GM18873 (cell line): ENCODE measurements at regions not wholly inside any gene's neighbourhood (a gene's known extent, or its start where the extent isn't known, plus 50 kb on each side); places are given as distances from the start of the nearest gene placed in this dataset.

Source experiments
- ATAC-seq: cut with Tn5 transposase; IDR thresholded peaks from one replicate; pipeline ENCODE4 v1.9.1; 2021; ENCODE audit warnings: mild to moderate bottlenecking, moderate library complexity, moderate number of reproducible peaks; ENCODE audit not compliant: unreplicated experiment, low FRiP score

DNA sequence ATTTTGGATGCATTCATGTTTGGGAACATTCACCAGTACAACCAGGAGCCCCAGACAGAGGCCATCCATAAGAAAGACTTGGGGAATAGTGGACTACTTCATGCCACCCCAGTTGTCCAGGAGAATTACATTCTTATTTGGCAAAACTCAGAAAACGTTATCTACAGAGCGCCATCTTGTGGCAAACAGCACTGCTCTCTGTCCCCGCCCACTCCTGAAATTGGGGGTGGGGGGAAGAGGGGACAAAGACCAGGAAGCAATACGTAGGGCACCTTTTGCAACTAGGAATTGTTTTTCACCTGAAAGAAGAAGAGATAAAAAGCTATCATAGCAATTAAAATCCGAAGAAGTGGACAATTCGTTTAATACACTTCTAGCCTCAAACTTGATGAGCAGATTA is 134.6 kb upstream of the MGMT start:
- no peak for ATAC-seq

DNA sequence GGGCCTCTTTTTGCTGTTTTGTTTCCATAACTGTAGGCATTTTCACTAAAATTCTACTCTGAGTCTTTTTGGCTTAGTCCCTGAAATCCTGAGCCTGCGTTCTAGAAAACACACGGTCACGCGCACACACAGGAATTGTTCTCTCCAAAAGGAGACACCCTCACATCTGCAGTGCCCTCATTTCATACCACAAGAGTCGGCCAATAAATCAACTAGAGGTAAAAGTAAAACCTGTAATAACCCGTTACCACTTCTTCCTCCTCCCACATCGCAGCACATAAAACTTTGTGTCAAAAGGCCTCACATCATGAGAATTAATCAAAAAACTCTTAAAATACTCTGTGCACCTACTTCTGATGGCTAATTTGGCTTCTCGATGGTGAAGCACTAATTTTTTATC is 133.3 kb upstream of the MGMT start:
- no peak for ATAC-seq

DNA sequence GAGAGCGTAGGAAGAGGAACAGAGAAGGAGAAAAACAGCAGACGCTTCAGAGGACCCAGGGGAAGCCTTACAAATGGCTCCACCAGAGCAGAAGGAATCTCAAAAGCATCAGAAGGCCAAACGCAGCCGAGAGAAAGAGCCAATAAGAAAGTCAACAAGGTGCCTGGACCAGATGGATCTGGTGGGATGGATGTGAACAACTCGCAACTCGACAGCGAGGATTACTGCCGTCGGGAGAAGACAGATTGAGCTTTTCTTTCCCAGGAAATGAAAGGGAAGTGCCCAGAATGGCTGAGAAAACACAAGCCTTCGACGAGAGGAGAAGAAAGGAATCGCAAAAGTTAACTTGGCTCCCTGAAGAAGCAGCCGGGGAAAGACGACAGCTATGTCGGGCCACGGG is 132.8 kb upstream of the MGMT start:
- ATAC-seq: no peak

DNA sequence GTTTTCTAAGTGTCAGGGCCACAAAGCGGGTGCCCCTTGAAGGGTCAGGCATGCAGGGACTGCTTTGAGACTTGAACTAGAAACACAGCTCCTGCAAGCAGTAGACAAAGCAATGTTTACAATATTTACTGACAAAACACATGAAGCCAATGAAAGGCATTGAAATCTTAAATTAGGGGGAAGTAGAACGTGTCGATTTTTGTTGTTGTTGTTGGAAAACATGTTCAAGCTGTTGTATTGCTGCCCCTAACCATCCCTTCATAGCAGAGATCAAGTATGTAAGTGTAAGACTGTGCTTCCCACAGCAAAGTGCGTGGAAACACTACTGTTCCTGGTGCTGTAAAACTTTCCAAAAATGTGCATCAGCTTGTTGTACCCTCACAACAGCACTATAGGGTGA is 131.6 kb upstream of the MGMT start:
- no peak for ATAC-seq

DNA sequence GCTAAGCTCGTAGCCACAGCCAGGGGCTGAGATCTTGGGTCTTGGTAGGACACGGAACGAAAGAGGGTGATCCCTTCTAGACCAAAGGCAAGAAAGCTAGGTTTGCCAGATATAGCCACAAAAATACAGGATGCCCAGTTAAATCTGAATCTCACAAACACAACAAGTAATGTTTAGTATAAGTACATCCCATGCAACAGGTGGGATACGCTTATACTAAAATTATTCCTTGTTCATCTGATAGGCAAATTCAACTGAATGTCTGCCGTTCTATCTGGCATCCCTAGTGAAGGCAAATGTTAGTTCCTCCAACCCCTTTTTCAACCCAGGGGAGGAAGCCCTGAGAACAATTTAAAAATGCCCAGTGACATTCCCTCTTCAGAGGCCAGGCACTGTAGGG is 131.1 kb upstream of the MGMT start:
- ATAC-seq: no peak

DNA sequence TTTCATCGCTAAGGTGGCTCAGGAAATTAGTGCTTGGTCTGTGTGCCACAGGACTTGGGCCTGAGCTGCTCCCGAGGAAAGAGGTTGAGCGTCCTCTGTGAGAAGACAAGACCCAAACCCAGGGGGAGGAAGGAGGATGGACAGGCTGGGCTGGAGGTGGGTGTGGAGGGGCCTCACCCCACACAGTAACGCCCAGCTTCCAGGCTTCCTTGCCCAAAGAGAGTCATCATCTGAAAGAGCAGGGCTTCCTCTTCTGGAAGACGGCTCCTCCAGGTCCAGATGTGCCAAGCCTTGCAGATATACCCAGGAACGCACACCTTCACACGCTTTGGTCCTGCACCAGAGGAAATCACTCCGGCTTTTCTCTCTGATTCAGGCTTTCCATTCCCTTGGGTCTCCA is 127.8 kb upstream of the MGMT start:
- ATAC-seq: no peak

DNA sequence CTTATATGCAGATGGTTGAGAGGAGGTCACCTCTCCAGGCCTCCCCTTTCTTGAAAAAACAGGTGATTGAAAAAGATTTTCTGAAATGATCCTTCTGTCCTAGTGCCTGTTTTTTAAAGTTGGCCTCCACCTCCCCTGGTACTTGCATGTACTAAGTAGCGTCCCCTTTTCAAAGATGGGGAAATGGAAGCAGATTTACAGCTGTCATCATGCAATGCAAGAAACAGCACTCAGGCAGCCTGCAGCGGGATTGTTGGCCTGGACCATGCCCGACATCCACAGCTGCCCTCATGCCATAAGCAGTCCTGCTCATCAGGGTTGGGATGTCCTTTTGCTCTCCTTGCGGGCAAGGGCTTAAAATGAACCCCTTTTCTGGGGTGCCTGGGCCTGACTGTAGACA is 127.2 kb upstream of the MGMT start:
- ATAC-seq: no peak

DNA sequence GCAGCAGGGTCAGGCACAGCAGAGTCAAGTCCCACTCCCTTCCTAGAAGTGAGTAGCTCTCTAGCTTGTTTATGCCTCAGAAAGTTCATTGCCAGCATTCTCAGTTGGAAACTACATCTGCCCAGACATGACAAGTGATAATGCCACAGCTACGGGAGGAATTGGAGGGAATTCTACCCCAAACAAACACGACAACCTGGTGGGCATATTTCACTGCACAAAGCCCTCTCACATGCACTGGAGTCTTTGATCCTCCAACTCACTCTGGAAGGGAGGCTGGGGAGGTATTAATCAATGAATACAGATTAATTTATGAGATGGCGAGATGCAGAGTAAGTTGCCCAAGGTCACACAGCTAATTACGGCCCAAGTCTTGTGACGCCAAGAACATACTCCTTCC is 126.0 kb upstream of the MGMT start:
- no peak for ATAC-seq

DNA sequence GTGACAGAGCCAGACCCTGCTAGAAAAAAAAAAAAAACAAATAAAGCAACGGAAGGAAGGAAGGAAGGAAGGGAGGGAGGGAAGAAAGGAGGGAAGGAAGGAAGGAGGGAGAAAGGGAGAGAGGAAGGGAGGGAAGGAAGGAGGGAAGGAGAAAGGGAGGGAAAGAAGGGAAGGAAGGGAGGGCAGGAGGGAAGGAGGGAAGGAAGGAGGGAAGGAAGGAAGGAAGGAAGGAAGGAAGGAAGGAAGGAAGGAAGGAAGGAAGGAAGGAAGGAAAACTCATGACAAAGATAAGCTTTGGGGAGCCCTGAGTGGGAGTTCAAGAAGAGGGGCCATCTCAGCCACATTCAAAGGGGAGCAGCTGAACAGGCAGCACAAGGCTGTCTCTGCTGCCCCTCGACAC is 124.7 kb upstream of the MGMT start:
- ATAC-seq: no peak

DNA sequence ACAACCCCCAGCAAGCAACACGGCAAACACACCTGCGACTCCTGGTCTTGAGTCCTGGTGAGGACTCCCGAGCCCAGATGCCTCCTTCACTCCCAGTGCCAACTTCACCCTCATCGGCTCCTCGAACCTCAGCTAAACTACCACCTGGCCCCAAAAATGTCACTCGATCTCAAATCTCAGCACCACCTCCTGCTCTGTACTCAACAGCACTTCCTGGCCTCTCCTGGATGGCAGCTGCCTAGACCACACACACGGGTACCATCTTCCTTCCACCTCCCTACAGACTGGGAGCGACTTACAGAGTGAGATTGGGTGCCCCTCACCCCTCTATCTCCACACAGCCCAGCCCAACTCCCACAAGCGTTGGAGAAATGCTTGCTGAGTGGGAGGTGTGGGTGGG is 123.9 kb upstream of the MGMT start:
- ATAC-seq: no peak

DNA sequence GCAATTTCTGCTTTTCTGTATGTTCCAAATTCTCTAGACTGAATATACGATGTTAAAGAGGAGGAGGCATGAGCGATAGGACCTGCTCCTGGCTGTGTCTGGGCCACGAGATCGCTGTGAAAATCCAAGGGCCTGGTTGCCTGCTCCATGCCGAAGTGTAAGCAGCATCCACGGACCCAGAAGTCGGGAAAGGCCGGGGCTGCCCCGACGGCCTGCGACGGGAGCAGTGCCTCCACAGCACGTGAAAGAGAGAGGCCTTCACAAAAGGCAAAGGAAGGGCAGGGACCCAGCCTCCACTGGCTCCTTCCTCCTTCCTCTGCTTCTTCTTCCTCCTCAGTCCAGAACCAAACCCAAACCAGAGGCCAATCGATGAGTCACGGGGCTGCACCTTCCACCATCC is 122.9 kb upstream of the MGMT start:
- no peak for ATAC-seq

DNA sequence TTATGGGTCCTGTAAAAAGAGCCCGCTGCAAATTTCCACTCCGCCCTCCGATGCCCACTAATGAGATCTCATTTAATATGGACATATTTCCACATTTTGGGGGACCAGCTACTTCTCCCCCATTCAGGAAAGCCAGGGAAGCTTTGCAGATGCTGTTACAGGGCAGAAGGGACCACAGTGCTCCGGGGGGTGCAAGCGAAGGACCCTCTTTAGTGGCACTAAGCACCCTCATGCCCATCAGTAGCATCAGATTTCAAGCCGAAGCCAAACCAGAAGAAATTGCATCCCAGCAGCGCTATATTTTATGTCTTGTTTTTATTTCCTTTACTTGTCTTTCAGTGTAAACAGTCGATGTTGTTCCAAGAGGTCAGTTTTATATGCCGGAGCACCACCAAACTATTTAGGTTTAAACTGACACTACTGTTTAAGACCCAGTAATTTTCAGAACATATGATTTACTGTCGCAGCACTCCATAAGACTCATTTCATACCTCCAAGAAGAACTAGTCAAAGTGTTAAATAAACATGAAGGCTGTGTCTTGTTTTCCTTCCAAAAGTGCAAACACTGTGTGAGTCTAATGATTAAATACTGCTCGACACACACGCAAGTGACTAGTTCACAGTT is 122.2 kb upstream of the MGMT start:
- ATAC-seq: no peak

DNA sequence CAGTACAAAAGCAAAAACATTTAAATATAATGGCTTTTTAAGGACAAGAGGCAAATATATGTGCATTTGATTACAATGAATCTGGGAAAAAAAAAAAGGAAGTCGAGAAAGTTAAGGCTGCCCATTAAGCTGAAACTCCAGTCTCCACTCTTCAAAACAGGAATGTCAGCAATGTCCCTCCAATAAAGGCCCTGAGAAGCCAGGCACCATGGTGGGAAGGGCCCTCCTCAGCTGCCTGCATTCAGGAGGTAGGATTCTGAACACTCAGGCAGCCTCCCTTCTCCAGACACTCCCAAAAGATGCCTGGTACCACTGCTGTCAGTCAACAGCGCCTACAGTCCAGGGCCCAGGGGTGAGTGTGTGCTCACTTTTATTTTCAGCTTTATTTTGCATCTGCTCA is 121.3 kb upstream of the MGMT start:
- ATAC-seq: no peak

DNA sequence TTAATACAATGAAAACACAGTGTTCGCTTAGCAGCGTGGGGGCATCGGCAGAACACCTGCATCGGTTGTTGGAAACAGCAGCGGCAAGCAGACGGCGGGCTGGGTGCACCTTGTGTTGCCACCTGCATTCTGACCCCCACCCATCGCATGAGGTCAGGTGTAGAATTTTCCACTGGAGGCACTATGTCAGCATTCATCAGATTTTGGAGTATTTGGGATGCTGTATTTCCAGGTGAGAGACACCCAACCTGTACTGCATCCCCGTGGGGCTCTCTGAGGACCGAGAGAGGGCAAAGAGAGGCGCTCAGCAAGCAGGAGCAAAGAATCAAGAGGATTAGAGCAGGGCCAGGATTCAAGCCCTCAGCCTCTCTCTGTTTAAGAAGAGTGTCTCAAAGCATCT is 116.4 kb upstream of the MGMT start:
- no peak for ATAC-seq

DNA sequence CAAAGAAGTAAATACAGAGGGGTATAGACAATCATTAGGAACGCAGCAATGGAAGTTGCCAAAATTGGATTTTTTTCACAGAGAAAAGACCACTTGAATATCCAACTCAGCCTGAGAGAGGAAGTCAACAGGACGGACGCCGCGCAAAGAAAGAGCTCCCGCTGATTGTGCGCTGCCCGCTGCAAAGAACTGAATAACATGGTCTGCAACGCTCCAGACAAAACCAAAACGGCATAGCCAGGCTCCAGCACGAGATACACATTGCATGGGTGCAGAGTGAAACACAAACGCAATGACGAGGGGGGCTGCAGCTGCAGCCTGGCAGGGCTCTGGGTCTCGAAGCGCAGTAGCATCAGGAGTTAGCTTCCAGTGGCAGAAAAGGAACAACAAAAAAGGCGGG is 113.9 kb upstream of the MGMT start:
- no peak for ATAC-seq

DNA sequence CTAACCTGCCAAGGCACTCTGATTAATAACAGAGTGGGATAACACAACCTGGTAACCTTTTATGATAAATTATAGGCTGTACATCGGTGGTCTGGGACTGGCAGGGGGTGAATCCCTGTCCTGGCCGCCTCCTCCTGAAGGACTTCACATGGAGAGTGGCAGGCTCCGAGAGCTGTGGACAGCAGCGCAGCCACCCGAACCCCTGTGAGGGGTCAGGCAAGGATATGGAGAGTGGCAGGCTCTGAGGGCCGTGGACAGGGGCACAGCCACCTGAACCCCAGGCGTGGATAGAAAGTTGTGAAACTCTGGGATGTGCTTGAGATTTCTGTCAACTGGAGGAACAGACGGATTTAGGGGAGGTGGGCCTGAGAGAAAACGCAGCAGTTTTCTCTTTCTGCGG is 107.0 kb upstream of the MGMT start:
- no peak for ATAC-seq

DNA sequence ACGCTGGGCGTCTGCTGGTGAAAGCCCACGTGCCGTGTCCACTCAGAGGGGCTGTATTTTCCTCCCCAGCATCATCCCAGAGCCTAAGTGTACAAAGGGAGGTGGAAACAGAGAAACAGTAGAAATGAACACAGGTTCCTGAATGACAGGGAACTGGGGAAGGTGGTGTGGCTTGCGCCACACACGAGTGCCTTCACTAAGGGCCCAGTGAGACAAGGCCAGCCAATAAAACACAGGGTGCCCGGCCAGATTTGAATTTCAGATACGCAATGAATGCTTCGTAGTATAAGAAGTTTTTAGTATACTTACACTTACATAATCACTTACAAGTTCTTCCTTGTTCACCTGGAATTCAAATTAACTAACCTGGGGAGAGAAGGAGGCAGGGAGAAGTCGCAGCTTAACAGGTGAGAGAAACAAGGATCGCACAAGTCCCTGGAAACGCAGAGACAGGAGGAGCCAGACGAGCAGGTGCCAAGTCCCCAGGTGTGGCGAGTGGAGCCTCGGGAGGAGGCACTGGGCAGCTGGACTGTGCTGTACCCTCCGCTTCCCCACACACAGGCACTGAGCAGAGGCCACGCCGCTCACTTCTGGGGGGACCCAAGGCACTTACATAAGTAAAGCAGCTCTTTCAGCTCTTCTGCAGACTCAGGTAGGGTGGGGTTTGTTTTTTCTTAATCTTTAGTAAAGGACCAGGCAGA is 105.2 kb upstream of the MGMT start:
- no peak for ATAC-seq

DNA sequence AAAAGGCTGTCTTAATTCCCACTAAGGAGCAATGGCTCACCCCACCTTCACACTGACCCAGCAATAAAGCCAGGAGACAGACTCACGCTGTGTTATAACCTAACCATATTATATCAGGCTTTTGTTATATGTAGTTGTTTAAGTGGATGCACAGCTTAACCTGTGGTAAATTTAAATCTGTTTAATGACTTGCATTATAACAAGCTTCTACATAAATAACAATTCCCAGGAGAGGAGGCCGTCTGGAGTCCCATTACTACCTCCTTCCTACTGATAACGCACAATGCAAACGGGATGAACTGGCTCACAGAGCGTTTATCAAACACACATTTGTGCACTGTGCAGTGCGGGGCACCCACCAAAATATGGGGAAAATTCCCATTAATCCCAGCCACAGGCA is 102.1 kb upstream of the MGMT start:
- no peak for ATAC-seq

DNA sequence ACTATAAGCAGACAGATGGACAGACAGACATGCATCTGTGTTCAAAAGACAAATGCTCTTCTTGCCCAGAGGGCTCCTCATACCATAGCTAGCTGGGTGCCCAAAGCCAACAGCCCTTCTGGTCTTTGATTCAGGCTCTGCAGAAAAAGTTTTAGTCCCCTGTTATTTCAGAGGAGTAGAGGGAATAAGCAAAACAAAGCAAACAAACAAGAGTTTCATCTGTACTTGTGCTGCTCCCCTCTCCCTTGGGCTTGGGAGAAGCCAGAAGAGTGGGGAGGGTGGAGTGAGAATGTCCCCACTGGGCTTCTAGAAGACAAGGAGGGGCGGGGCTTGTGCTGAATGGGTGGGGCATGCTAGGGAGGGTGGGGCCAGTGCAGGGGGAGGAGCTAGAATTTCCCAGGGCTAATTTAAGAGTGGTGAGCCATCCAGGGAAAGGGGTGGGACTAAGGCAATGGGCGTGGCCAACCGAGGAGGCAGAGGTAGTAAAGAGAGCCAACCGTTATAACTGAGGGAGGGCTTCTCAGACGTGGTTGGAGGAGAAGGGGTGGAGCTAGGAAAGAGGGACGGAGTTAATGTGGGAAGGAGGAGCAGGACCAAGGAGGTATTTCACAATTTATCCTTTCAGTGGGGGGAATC is 101.2 kb upstream of the MGMT start:
- no peak for ATAC-seq

DNA sequence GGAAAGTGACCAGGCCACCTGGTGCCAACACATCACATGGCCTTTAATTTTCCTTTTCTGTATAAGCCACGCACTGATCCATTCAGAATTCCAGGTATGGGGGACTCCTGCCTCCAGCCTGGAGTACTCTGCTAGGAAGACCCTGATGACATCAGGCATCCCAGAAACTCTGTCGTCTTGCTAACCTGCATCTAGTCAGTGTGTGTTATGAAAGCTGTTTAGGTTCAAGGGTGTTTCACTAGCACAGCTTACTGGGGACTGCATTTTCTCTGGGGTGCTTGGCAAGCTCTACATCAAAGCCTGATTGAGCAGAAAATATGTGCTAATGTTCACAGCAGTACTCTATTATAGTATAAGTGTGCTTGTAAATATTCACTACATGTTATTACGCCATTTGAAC is 100.6 kb upstream of the MGMT start:
- ATAC-seq: no peak

DNA sequence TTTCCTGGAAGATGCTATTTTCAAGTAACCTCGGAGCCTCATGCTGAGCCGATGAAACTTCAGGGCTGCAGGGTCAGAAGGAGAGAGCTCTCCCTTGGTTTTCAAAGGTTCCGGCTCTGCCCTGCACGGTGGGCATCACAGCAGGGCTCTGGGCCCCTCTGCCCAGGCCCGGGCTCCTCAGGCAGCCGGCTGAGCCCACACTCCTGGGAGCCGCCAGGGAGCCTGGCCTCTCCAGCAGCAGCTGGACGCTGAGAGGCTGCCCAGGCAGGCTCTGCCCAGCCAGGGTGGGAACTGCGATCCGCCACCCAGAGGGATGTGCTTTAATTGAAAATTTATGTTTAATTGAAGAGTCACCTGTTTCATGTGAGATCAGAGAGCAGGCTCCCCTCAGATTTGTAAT is 97.5 kb upstream of the MGMT start:
- no peak for ATAC-seq

DNA sequence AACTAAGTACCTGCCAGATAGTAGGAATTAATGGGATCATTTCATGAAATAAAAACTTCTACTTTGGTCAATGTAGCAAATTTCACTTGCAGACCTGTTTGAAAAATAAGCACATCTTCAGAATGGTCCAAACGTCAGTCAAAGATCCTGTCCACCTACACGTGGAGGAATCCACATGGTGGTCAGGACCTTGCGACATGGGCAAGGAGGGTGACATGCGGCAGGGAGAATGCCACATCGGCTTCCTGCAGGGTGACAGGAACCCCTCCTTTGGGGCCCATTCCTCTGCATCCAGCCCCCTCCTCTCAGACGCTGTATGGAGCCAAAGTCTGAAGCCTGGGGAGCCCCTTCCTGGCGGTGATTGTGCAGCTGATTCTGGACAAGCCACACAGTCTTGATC is 95.5 kb upstream of the MGMT start:
- no peak for ATAC-seq
